ENCODE measurements at regions not wholly inside any gene's neighbourhood (a gene's known extent, or its start where the extent isn't known, plus 50 kb on each side); places are given as distances from the start of the nearest gene placed in this dataset.

- no peak for TF ChIP-seq CTCF (conservative IDR thresholded peaks at IDR 0.05)
- no peak overlapping the region for H2AFZ ChIP-seq (ENCODE audit: low read length)
- H3K56ac ChIP-seq (ENCODE audit: insufficient read length, low read depth, low read length): no peak overlapping the region
- H3T11ph ChIP-seq (ENCODE audit: low read length): no peak overlapping the region
- H3K23ac ChIP-seq (ENCODE audit: insufficient read length, low read depth, low read length): no peak overlapping the region
- H2BK5ac ChIP-seq (ENCODE audit: insufficient read length, low read length): no peak overlapping the region
- H2BK12ac ChIP-seq (ENCODE audit: insufficient read length, low read depth, low read length): no peak overlapping the region
- no peak overlapping the region for H3K9ac ChIP-seq (ENCODE audit: extremely low read depth, insufficient read length, low read length)
- H3K9me3 ChIP-seq (ENCODE audit: control insufficient read depth, low read depth, low read length): no peaks in the 10 kb centered on the region
- H2BK15ac ChIP-seq (ENCODE audit: low read depth, low read length): no peak overlapping the region
- no peaks in the 10 kb centered on the region for H3K79me1 ChIP-seq (ENCODE audit: insufficient read depth, low read depth, low read length, poor library complexity, severe bottlenecking)
- H2BK120ac ChIP-seq (ENCODE audit: low read depth, low read length, poor library complexity, severe bottlenecking): no peak overlapping the region
- H3K36me3 Mint-ChIP-seq (ENCODE audit: insufficient read depth in 1 of 3, low read depth in 3 of 3): no peaks in the 10 kb centered on the region
- no peaks in the 10 kb centered on the region for H4K20me1 ChIP-seq (ENCODE audit: control insufficient read depth, insufficient read depth, insufficient read length)
- no peak overlapping the region for H2BK20ac ChIP-seq (ENCODE audit: low read depth, low read length, poor library complexity, severe bottlenecking)
- no peaks in the 10 kb centered on the region for H3K9me3 Mint-ChIP-seq
- no peak overlapping the region for H3K4me3 Mint-ChIP-seq
- no peaks in the 10 kb centered on the region for H3K4me1 ChIP-seq (ENCODE audit: insufficient read depth, low read length)
- no peak overlapping the region for H3K27ac Mint-ChIP-seq
- H3K27me3 ChIP-seq (ENCODE audit: insufficient read depth, low read length): no peaks in the 10 kb centered on the region; the same call in 1 of the 2 replicates
- H3K4me1 Mint-ChIP-seq: no peaks in the 10 kb centered on the region
- H3K23me2 ChIP-seq (ENCODE audit: insufficient read length, low read depth, low read length, poor library complexity, severe bottlenecking): no peaks in the 10 kb centered on the region
- no peak overlapping the region for H4K8ac ChIP-seq (replicated peaks; ENCODE audit: insufficient read length, low read depth, low read length)
- H3K79me2 ChIP-seq (ENCODE audit: insufficient read depth, low read length): no peaks in the 10 kb centered on the region
- DNase-seq: no peak
- H3K4ac ChIP-seq (ENCODE audit: low read depth, low read length): no peak overlapping the region
- H3K27ac ChIP-seq (ENCODE audit: insufficient read length, low read depth, low read length): no peak overlapping the region
- H3K18ac ChIP-seq (ENCODE audit: insufficient read length, low read depth, low read length): no peak overlapping the region
- H2AK5ac ChIP-seq (ENCODE audit: insufficient read length, low read length): no peak overlapping the region
- no peak overlapping the region for H4K91ac ChIP-seq (ENCODE audit: insufficient read length, low read depth, low read length)
- H4K5ac ChIP-seq (ENCODE audit: insufficient read length, low read depth, low read length): no peak overlapping the region
- no CpG with 5 or more reads among the region's 4 CpGs for WGBS (ENCODE audit: extremely low coverage, insufficient read length, low lambda C conversion rate)
- H3K14ac ChIP-seq (ENCODE audit: insufficient read depth, low read length): no peak overlapping the region
- no peaks in the 10 kb centered on the region for H3K27me3 Mint-ChIP-seq (ENCODE audit: low read depth)
- H3K4me2 ChIP-seq (ENCODE audit: insufficient read depth, insufficient read length, low read length): no peak overlapping the region
Measured at GRCh38 chr13:65868099-65868498, 1362.0 kb downstream of the PCDH9 start.
